Astrocyte of the spinal cord (primary cell): ENCODE measurements at regions not wholly inside any gene's neighbourhood (a gene's known extent, or its start where the extent isn't known, plus 50 kb on each side); places are given as distances from the start of the nearest gene placed in this dataset.

Experiments
- DNase-seq: peaks from one replicate; pipeline ENCODE4 v3.0.0; 2011; ENCODE audit warnings: low read depth, low spot score
- H3K4me3 ChIP-seq: 2 replicates; pipeline ENCODE4 v1.5.1; 2011; ENCODE audit warnings: low read depth, mild to moderate bottlenecking, low read length, moderate library complexity
- in situ Hi-C: cut with HindIII; loops from 2 replicates; pipeline ENCODE4 v1.10.0; 2017; ENCODE audit warnings: low sequenced_read_pairs
- TF ChIP-seq, protein P1 (sequence below): IDR thresholded peaks from 2 replicates; pipeline ENCODE4 v1.5.1; 2012; ENCODE audit warnings: low read depth, mild to moderate bottlenecking, low read length, inconsistent platforms

DNA sequence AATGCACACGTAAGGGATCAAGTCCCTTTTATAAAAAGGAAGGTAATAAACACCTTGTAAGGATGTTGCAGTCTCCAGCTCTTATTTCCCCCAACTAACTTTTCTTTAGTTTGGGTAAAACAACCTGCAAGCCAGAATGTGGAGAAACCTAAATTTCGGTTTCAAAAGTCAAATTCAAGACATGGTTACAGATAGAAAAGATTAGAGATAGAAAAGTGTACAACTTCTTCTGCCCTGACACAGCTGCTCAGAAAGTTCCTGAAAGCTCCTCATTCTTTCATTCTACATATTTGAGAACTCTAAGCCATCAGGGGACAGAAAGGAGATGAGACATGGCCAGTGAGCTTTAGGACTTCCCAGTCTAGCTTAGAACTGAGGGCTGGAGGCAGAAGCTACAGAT lies 574.9 kb downstream of the DIPK2A start:
- H3K4me3 ChIP-seq, result no peak overlapping the region
- DNase-seq, result no peak
- TF ChIP-seq, protein P1, sequence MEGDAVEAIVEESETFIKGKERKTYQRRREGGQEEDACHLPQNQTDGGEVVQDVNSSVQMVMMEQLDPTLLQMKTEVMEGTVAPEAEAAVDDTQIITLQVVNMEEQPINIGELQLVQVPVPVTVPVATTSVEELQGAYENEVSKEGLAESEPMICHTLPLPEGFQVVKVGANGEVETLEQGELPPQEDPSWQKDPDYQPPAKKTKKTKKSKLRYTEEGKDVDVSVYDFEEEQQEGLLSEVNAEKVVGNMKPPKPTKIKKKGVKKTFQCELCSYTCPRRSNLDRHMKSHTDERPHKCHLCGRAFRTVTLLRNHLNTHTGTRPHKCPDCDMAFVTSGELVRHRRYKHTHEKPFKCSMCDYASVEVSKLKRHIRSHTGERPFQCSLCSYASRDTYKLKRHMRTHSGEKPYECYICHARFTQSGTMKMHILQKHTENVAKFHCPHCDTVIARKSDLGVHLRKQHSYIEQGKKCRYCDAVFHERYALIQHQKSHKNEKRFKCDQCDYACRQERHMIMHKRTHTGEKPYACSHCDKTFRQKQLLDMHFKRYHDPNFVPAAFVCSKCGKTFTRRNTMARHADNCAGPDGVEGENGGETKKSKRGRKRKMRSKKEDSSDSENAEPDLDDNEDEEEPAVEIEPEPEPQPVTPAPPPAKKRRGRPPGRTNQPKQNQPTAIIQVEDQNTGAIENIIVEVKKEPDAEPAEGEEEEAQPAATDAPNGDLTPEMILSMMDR, result no peak
- in situ Hi-C loops, result no loop called here

DNA sequence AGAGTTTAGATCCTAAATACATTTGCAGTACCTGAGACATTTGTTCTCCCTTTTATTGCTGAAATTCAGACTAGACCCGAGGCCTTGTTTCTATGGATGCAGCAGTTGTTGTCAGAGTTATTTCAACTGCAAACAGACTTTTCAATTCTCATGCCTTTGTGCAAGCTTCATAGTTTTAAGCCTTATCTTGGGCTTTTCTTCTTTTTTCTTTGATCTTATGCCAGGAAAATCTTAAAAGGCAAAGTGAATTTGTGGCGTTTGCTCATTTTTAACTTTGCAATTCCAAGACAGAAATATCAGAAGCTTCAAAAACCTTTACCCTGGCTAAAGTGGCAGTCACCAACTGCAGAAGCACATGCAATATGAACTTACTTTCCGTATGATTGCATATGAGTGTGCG lies 576.7 kb downstream of the DIPK2A start:
- TF ChIP-seq, protein P1, result no peak
- H3K4me3 ChIP-seq, result no peak overlapping the region
- peak; percentile 9 for DNase-seq
- in situ Hi-C loops, result no loop called here

DNA sequence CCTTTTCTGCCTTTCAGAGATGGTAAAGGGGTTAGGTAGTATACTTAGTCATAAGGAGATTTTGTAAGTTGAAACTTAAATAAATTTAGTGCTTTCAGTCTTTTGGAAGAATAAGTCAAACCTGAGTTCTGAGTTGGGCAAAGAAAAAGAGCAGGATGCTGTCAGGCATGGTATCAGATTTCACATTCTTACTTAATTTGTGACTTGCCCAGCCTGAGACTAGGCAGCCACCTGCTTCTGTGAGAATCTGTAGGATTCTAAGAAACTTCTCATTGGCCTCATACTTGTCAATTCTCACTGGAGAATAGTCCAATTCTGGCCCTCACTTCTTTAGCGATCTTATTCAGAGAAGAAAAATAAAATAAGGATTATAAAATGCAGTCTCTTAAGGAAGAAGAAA lies 577.5 kb downstream of the DIPK2A start:
- TF ChIP-seq, protein P1, result no peak
- H3K4me3 ChIP-seq, result no peak overlapping the region
- no peak for DNase-seq
- in situ Hi-C loops, result no loop called here

DNA sequence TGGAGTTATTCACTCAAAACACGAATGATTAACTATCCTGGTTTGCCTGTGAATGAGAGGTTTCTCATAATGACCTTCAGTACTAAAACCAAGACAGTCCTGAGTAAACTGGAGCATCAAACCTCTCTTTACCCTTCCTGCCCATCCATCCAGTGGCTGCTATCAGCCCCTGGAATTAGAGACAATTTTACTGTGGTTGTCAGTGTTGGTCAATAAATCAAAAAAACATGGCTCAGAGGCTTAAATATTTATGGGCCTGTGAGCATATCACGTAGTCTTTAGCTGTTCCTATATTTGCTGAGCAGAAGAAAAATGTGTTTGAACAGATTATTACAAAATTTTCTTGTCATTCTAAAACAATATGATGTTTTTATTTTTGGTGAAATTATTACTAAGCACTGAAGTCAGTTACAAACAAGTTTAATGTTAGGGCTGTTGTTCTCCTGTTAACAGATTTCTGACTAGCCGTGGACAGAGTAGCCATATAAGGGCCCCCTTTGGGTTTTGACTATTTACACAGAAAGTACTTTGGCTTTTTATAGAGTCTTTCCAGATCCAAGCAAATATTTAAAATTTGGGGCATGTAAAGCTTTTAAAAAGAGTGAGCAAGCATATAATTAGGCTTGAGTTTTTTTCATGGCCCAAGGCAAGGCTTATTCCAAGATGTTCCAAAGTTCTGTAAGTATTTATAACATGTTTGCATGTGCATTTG lies 580.9 kb downstream of the DIPK2A start:
- no peak overlapping the region for H3K4me3 ChIP-seq
- DNase-seq, result no peak
- in situ Hi-C loops, result no loop called here
- TF ChIP-seq, protein P1, result no peak

DNA sequence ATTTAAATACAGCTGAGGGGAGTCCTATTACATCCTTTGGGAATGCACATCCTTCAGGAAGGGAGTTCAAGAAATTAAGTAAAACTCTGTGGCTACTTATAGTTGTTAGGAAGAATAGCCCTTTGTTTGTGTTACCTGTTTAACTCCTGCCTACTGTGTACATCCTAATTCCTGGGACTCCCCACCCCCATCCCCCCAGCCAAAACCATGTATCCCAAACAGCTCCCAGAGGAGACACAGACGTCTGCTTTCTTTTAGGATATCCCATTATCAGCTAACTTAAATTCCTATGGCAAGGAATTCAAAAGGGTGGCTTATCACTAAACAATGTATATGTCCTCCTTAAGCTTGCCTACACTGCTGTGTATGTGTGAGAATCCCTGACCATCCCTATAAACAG lies 581.7 kb downstream of the DIPK2A start:
- in situ Hi-C loops, result no loop called here

DNA sequence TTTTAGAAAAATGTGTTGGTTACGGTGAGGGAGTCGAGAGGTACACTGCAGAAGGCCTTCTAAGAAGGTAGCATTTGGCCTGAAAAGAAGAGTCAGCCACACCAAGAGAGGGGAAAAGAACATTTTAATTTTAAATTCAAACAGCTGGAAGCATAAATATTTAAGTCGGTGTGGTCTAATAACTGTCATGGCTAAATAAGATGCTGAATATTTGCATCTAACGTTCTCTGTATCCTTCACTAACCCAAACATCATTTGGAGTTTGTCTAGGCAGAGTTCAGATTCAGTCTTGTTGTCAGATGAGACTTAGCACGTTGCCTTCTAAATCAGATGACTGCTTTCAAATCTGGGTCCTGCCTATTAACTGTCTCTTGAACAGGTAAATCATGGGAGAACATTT lies 583.3 kb downstream of the DIPK2A start:
- TF ChIP-seq, protein P1, result no peak
- DNase-seq, result no peak
- no peak overlapping the region for H3K4me3 ChIP-seq
- in situ Hi-C loops, result no loop called here

More for the DNA sequence above, 581.7 kb downstream of the DIPK2A start:
- TF ChIP-seq, protein P1, result no peak
- DNase-seq, result no peak
- no peak overlapping the region for H3K4me3 ChIP-seq
